Liver (tissue), 3 donors: ENCODE measurements at regions not wholly inside any gene's neighbourhood (a gene's known extent, or its start where the extent isn't known, plus 50 kb on each side); places are given as distances from the start of the nearest gene placed in this dataset.

ENCODE experiments used
- ATF3 ChIP-seq: IDR thresholded peaks from 2 replicates; pipeline ENCODE4 v1.6.1; 2016; ENCODE audit warnings: antibody characterized with exemption
- CTCF ChIP-seq: fragments of 150-350 bp; IDR thresholded peaks from 2 replicates; pipeline ENCODE4 v1.5.1; 2017; ENCODE audit warnings: improper control_type of control experiment, low read depth, low read length; ENCODE audit not compliant: missing input control
- FOXA1 ChIP-seq: IDR thresholded peaks from 2 replicates; pipeline ENCODE4 v1.6.1; 2016; ENCODE audit warnings: antibody characterized with exemption
- GABPA ChIP-seq, 2 donors: IDR thresholded peaks in 1 of 2; conservative IDR thresholded peaks in 1 of 2; 2 replicates each; pipeline ENCODE4 v1.6.1; 2016; ENCODE audit warnings: antibody characterized with exemption in 2 of 2, mild to moderate bottlenecking in 1 of 2, moderate library complexity in 1 of 2
- HNF4A ChIP-seq, 2 donors: conservative IDR thresholded peaks; 2 replicates each; pipeline ENCODE4 v1.6.1; 2016; ENCODE audit warnings: antibody characterized with exemption in 2 of 2, mild to moderate bottlenecking in 2 of 2
- JUND ChIP-seq, 2 donors: IDR thresholded peaks; 2 replicates each; pipeline ENCODE4 v1.6.1; 2016; ENCODE audit warnings: antibody characterized with exemption in 2 of 2
- RAD21 ChIP-seq, 2 donors: IDR thresholded peaks; 2 replicates each; pipeline ENCODE4 v1.6.1; 2016; ENCODE audit warnings: antibody characterized with exemption in 2 of 2, mild to moderate bottlenecking in 2 of 2
- REST ChIP-seq: IDR thresholded peaks from 2 replicates; pipeline ENCODE4 v1.6.1; 2016; ENCODE audit warnings: antibody characterized with exemption, mild to moderate bottlenecking
- RXRA ChIP-seq, 2 donors: IDR thresholded peaks; 2 replicates each; pipeline ENCODE4 v1.6.1; 2017 to 2018; ENCODE audit warnings: antibody characterized with exemption in 2 of 2, mild to moderate bottlenecking in 1 of 2
- SP1 ChIP-seq: IDR thresholded peaks from 2 replicates; pipeline ENCODE4 v1.6.1; 2018; ENCODE audit warnings: antibody characterized with exemption, mild to moderate bottlenecking
- TAF1 ChIP-seq: conservative IDR thresholded peaks from 2 replicates; pipeline ENCODE4 v1.6.1; 2016; ENCODE audit warnings: antibody characterized with exemption, mild to moderate bottlenecking
- YY1 ChIP-seq: IDR thresholded peaks from 2 replicates; pipeline ENCODE4 v1.6.1; 2016; ENCODE audit warnings: antibody characterized with exemption, mild to moderate bottlenecking
- ZBTB33 ChIP-seq: IDR thresholded peaks from 2 replicates; pipeline ENCODE4 v1.6.1; 2016; ENCODE audit warnings: antibody characterized with exemption
- donor health status: healthy.
- donor health status: healthy.

GRCh38 chr16:54436346-54436745 lies 149.8 kb upstream of the IRX3 start:
- TF ChIP-seq CTCF: no peak
- TF ChIP-seq YY1: no peak
- no peak for TF ChIP-seq TAF1
- TF ChIP-seq REST: no peak
- no peak for TF ChIP-seq SP1
- TF ChIP-seq JUND (IDR thresholded peaks at IDR 0.05): no peak
- TF ChIP-seq RAD21 (IDR thresholded peaks at IDR 0.05): no peak
- no peak for TF ChIP-seq FOXA1
- TF ChIP-seq ZBTB33: no peak
- TF ChIP-seq ATF3: no peak
- TF ChIP-seq HNF4A (conservative IDR thresholded peaks at IDR 0.05): no peak
- no peak for TF ChIP-seq GABPA (IDR thresholded peaks at IDR 0.05 in 1 of 2, conservative IDR thresholded peaks at IDR 0.05 in 1 of 2)
- no peak for TF ChIP-seq RXRA (IDR thresholded peaks at IDR 0.05)
